Epithelial cell of proximal tubule (primary cell): ENCODE measurements at regions not wholly inside any gene's neighbourhood (a gene's known extent, or its start where the extent isn't known, plus 50 kb on each side); places are given as distances from the start of the nearest gene placed in this dataset.

Experiments
- DNase-seq: peaks from one replicate; pipeline ENCODE4 v3.0.0-alpha.2; 2011; ENCODE audit warnings: low read depth
- H3K4me3 ChIP-seq: 2 replicates; pipeline ENCODE4 v1.5.1; 2011; ENCODE audit warnings: low read depth, mild to moderate bottlenecking, low read length
- TF ChIP-seq, protein P1 (sequence below): conservative IDR thresholded peaks from 2 replicates; pipeline ENCODE4 v1.5.1; 2012; ENCODE audit warnings: low read depth, mild to moderate bottlenecking, low read length

DNA sequence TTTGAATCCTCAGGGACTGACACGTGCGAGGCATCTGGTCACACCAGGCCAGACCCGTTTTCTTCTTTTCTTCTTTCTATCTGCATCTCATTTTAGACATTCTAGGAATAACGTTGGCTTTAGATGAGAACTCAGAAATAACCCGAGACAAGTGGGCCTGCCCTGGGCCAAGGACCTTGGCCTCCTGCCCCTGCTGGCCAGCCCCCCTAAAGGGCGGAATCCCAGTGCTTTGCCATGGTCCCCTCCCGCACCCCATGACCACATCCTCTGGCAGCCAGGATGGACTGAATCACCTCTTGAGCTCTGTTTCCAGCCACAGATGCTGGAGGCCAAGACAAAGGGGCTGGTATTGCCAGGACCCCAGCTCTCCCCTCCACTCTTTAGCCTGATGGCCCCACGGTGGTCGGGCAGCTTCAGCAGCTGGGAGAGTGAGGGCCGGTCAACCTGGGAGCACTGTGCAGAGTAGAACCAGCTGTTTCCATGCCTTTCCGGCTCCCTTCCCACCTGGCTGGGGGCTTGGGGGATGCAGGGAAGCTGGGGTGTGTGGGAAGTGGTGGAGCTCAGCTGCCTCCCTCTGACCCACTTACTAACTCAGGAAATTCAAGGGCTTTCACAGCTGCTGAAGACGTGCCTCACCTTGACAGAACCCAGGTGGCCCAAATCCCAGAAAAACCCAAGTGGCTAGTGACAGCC is 190.9 kb downstream of the FAM43A start:
- no peak overlapping the region for H3K4me3 ChIP-seq
- TF ChIP-seq, protein P1, sequence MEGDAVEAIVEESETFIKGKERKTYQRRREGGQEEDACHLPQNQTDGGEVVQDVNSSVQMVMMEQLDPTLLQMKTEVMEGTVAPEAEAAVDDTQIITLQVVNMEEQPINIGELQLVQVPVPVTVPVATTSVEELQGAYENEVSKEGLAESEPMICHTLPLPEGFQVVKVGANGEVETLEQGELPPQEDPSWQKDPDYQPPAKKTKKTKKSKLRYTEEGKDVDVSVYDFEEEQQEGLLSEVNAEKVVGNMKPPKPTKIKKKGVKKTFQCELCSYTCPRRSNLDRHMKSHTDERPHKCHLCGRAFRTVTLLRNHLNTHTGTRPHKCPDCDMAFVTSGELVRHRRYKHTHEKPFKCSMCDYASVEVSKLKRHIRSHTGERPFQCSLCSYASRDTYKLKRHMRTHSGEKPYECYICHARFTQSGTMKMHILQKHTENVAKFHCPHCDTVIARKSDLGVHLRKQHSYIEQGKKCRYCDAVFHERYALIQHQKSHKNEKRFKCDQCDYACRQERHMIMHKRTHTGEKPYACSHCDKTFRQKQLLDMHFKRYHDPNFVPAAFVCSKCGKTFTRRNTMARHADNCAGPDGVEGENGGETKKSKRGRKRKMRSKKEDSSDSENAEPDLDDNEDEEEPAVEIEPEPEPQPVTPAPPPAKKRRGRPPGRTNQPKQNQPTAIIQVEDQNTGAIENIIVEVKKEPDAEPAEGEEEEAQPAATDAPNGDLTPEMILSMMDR = no peak
- DNase-seq = no peak

DNA sequence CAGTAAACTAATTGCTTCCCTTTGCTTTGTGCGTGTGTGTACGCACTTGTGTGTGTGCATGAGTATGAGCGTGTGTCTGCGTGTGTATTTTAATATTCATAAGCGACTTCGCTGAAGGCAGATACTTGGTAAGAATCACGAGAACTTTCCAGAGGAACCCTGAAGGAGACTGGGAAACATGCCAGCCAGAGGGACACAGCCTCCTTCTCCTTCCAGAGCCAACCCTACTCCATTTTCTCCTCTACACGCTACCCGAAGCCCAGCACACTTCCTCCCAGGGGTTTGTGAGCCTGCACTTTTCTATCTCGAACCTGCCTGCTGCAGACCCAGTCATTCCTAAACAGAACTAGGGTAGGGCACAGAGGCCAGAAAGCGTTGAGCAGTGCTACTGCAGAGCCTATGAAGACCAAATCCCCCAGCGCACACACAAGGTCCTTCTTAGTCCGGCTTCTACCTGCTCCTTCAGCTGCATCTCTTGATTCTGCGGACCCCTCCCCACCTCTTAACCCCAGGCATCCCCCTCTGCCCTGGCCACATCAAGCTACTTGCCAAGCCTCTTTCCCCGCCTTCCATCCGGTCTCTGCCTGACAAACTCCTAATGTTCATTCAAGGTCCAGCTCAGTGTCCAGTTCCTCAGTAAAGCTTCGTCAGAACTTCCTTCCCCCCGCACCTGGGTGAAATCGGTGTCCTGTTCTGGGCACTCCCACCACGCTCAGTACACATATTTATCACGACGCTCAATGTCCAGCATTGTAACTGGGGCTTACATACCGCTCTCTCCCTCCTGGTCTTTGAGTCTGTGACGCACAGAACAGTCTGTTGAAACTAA is 191.8 kb downstream of the FAM43A start:
- H3K4me3 ChIP-seq = no peak overlapping the region
- no peak for DNase-seq
- TF ChIP-seq, protein P1 = no peak

DNA sequence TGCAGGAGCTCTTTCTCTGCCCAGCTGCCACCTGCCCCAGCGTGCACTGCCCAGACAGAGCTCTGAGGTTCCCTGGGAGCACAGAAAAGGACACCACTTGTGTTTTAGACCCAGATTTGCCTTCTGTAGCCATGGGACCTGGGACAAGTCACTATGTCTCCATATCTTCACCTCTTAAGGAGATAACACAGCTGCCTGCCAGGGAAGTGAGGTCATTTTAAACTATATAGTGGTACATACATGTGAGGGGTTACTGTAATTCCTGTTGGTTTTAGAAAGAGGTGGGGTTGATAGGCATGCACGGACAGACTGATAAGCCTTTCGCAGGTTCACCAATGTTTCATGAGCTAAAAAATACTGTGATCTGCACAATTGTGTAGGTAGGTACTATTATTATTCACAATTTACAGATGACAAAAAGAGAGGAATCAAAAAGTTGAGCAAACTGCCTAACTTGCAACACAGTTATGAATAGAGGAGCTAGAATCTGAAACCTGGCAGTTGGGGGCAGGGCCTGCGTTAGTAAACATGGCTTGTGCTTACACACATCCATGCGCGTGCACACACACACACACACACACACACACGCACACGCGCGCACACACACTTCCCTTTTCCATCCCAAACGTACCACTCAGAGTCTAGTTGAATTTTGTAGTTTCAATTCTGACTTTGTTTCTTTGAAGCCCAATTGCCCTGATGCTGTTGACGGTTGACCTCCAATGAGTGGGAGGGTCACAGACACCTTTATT is 193.6 kb downstream of the FAM43A start:
- no peak overlapping the region for H3K4me3 ChIP-seq
- TF ChIP-seq, protein P1 = no peak
- no peak for DNase-seq

DNA sequence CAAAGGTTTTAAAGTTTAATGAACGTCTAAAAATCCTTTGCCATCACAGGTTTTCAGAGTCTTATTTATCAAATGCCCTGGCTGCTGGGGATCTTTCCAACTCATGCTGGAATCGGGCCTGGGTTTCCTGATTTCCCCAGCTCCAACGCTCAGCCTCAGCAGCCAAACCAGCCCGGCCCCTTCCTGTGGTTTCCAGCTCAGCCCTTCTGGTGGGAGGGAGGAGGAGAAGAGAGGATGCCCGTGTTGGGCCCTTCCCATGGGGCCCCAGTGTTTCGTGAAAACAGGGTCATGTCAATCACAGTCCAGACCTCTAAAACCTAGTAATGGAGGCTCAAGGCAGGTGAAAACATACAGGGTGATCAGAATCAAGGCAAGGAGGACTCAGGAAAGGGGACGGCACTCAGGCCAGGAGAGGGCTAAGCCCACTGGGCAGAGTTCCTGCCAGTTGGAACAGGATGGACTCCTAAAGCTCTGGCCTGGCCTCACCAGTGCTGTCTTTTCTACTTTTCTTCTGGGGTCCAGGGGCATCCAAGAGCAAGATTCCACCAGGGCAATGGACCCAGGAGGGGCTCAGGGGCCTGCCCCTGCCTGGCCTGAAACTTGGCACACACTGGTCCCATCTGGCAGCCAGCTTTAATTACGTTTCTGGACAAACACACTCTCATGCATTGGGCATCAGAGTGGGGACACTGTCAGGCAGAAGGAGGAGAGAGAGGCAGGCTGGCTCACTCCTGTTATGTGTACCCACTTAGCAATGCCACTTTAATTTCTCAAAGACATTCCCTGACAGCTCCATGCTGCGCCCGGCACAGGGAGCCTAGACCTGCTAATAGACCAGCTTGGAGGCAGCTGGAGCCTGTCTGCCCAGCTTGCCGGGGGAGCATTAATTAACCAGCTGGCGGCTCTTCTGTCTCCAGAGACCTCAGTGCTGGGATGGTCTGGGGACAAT is 194.6 kb downstream of the FAM43A start:
- TF ChIP-seq, protein P1 = no peak
- no peak overlapping the region for H3K4me3 ChIP-seq
- DNase-seq = no peak

DNA sequence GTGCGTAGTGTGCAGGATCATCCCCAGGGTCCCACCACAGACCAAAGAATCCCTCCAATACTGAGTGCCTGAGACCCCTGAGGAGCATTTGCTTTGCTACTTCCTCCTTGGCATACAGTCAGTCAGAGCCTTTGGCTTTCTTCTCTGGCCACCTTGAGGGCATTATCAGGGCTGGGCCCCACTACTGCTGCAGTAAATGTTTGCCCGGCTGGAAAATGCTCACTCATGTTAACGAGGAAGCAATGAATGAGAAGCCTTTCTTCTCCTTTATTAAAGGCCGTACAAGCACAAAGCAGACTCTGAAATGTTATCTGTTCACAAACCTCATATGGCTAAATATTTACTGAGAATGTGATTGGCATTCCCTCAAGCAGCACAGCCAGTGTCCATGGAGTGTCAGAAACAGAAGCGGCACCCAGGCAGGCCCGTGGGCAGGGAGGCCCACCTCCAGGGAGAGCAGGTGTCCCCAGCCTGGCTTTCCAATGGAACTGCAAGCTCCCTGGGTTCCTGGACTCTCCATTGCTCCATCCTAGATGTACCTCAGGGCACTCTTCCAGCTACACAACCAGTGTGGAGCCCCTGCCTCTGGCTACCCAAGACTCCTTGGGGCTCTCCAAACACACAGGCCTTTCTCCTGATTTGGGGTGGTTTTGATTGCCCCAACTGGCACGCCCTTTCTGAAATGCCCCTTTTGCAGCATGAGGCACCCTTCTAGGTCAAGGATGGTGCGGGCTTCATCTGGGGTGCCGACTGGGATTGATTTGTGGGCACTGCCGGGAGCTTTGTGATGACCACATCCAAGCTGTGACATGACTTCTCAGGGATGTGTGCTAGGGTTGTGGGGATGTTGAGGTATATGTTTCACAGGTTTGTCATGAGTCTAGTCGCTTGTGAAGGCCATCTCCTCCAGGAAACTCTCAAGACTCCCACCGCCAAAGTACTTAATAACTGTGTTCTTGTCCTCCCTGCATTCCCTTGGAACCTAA is 195.6 kb downstream of the FAM43A start:
- TF ChIP-seq, protein P1 = no peak
- H3K4me3 ChIP-seq = no peak overlapping the region
- DNase-seq = no peak
